Esophagus muscularis mucosa (tissue), 4 donors: ENCODE measurements at regions not wholly inside any gene's neighbourhood (a gene's known extent, or its start where the extent isn't known, plus 50 kb on each side); places are given as distances from the start of the nearest gene placed in this dataset.

Source experiments
- EP300 ChIP-seq: sonication (generic); formaldehyde crosslinking; IDR thresholded peaks from one replicate; pipeline ENCODE4 v1.6.1; 2017; ENCODE audit warnings: antibody characterized with exemption
- POLR2A ChIP-seq: fragments of 450-650 bp; IDR thresholded peaks from one replicate; pipeline ENCODE4 v1.6.1; 2017; ENCODE audit warnings: antibody characterized with exemption, moderate library complexity, mild to moderate bottlenecking, low read depth
- TF ChIP-seq, protein P1 (sequence below), 3 experiments: fragments of 200-600 bp in 2 of 3; fragments of 450-650 bp in 1 of 3; sonication (generic) in 2 of 3; IDR thresholded peaks; one replicate each; pipeline ENCODE4 v1.5.1; 2017 to 2019; ENCODE audit warnings: antibody characterized with exemption in 3 of 3, mild to moderate bottlenecking in 2 of 3, moderate library complexity in 1 of 3

DNA sequence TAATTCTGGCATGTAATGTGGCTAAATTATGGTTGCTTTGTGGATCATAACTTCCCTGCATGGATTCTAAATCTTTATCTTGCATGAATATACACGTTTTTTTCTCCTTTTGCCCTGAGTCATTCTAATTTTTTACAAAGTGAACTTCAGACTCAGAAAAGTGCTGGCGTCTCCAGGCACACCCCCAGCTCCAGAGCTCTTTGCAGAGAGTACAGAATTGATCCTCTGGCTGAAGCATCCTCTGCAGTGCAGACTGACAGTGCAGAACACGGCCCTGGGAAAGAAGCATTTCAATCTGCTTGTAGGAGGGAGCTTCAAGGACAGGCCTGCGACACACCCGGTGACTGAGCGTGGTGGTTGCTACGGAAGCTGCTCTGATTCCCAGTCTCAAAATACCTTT is 228.1 kb downstream of the FGF9 start:
- TF ChIP-seq, protein P1, sequence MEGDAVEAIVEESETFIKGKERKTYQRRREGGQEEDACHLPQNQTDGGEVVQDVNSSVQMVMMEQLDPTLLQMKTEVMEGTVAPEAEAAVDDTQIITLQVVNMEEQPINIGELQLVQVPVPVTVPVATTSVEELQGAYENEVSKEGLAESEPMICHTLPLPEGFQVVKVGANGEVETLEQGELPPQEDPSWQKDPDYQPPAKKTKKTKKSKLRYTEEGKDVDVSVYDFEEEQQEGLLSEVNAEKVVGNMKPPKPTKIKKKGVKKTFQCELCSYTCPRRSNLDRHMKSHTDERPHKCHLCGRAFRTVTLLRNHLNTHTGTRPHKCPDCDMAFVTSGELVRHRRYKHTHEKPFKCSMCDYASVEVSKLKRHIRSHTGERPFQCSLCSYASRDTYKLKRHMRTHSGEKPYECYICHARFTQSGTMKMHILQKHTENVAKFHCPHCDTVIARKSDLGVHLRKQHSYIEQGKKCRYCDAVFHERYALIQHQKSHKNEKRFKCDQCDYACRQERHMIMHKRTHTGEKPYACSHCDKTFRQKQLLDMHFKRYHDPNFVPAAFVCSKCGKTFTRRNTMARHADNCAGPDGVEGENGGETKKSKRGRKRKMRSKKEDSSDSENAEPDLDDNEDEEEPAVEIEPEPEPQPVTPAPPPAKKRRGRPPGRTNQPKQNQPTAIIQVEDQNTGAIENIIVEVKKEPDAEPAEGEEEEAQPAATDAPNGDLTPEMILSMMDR (IDR thresholded peaks at IDR 0.05): no peak
- no peak for TF ChIP-seq POLR2A
- no peak for TF ChIP-seq EP300
